WTC11 (cell line): ENCODE measurements at regions not wholly inside any gene's neighbourhood (a gene's known extent, or its start where the extent isn't known, plus 50 kb on each side); places are given as distances from the start of the nearest gene placed in this dataset.

ENCODE experiments used
- ATAC-seq: fragments of 200-7000 bp; cut with Tn5 transposase; 2 replicates; pipeline ENCODE4 v1.10.0; 2021; ENCODE audit warnings: mild to moderate bottlenecking, moderate library complexity
- CTCF ChIA-PET: fragments of 300-600 bp; sonication (Branson Sonifier 250); formaldehyde crosslinking; loops from one replicate; lab custom pipeline; 2021; ENCODE audit warnings: antibody characterized with exemption; lab: Charles Lee
- POLR2A ChIA-PET: fragments of 350-600 bp; sonication (Branson Sonifier 250); formaldehyde crosslinking; loops from one replicate; lab custom pipeline; 2021; ENCODE audit warnings: antibody characterized with exemption; lab: Charles Lee
- DNase-seq: peaks from one replicate; pipeline ENCODE4 v3.0.0; 2021; ENCODE audit warnings: low spot score
- H3K27ac Mint-ChIP-seq: 2 replicates; pipeline ENCODE4 v1.8.0; 2021; ENCODE audit warnings: mixed read lengths
- H3K27me3 Mint-ChIP-seq: 2 replicates; pipeline ENCODE4 v1.8.0; 2021; ENCODE audit warnings: low read depth, mild to moderate bottlenecking, moderate library complexity, mixed read lengths
- H3K36me3 Mint-ChIP-seq: 2 replicates; pipeline ENCODE4 v1.8.0; 2021; ENCODE audit warnings: mixed read lengths
- H3K4me1 Mint-ChIP-seq: 2 replicates; pipeline ENCODE4 v1.8.0; 2022; ENCODE audit warnings: mixed read lengths
- H3K4me3 Mint-ChIP-seq: 2 replicates; pipeline ENCODE4 v1.8.0; 2021; ENCODE audit warnings: mild to moderate bottlenecking, moderate library complexity, mixed read lengths
- H3K9me3 Mint-ChIP-seq: 2 replicates; pipeline ENCODE4 v1.8.0; 2021; ENCODE audit warnings: mixed read lengths
- ATF1 ChIP-seq: sonication (generic); formaldehyde crosslinking; IDR thresholded peaks from 2 replicates; pipeline ENCODE4 v1.8.1; 2023; ENCODE audit warnings: mild to moderate bottlenecking, moderate library complexity, missing genetic modification reagents
- ATF2 ChIP-seq: sonication (generic); formaldehyde crosslinking; IDR thresholded peaks from 2 replicates; pipeline ENCODE4 v1.8.1; 2022; ENCODE audit warnings: low read depth, missing genetic modification reagents, borderline replicate concordance
- CTCF ChIP-seq: fragments of 200-600 bp; IDR thresholded peaks from 2 replicates; pipeline ENCODE4 v1.8.0; 2022; ENCODE audit warnings: antibody characterized with exemption
- E2F1 ChIP-seq: sonication (generic); formaldehyde crosslinking; IDR thresholded peaks from 2 replicates; pipeline ENCODE4 v1.8.0; 2022; ENCODE audit warnings: mild to moderate bottlenecking, missing genetic modification reagents
- E2F4 ChIP-seq: sonication (generic); formaldehyde crosslinking; IDR thresholded peaks from 2 replicates; pipeline ENCODE4 v1.8.1; 2022; ENCODE audit warnings: low read depth, mild to moderate bottlenecking, moderate library complexity, missing genetic modification reagents, borderline replicate concordance
- EMX1 ChIP-seq: fragments of 250-450 bp; sonication (Bioruptor Pico); IDR thresholded peaks from 2 replicates; pipeline ENCODE4 v1.8.0; 2021; ENCODE audit warnings: mild to moderate bottlenecking
- ETV6 ChIP-seq: sonication (generic); formaldehyde crosslinking; IDR thresholded peaks from 2 replicates; pipeline ENCODE4 v1.8.1; 2022; ENCODE audit warnings: mild to moderate bottlenecking, missing genetic modification reagents
- GABPB1 ChIP-seq: sonication (generic); formaldehyde crosslinking; IDR thresholded peaks from 2 replicates; pipeline ENCODE4 v1.8.1; 2023; ENCODE audit warnings: mild to moderate bottlenecking, missing genetic modification reagents
- HMGA2 ChIP-seq: fragments of 250-450 bp; sonication (Bioruptor Pico); IDR thresholded peaks from 2 replicates; pipeline ENCODE4 v1.4.0; 2021; ENCODE audit warnings: mild to moderate bottlenecking, moderate library complexity
- HMGXB4 ChIP-seq: sonication (generic); formaldehyde crosslinking; IDR thresholded peaks from 2 replicates; pipeline ENCODE4 v1.8.1; 2023; ENCODE audit warnings: mild to moderate bottlenecking, moderate library complexity, missing genetic modification reagents
- IRF2 ChIP-seq: sonication (generic); formaldehyde crosslinking; IDR thresholded peaks from 2 replicates; pipeline ENCODE4 v1.8.0; 2022; ENCODE audit warnings: low read depth, missing genetic modification reagents, borderline replicate concordance
- NFATC4 ChIP-seq: fragments of 250-450 bp; sonication (Bioruptor Pico); IDR thresholded peaks from 2 replicates; pipeline ENCODE4 v1.9.0; 2021; ENCODE audit warnings: mild to moderate bottlenecking
- NFYB ChIP-seq: sonication (generic); formaldehyde crosslinking; conservative IDR thresholded peaks from 2 replicates; pipeline ENCODE4 v1.8.0; 2022; ENCODE audit warnings: low read depth, missing genetic modification reagents
- NR3C1 ChIP-seq: sonication (generic); formaldehyde crosslinking; conservative IDR thresholded peaks from 2 replicates; pipeline ENCODE4 v1.8.1; 2023; ENCODE audit warnings: low read depth, mild to moderate bottlenecking, missing genetic modification reagents
- RORB ChIP-seq: fragments of 250-450 bp; sonication (Bioruptor Pico); IDR thresholded peaks from 2 replicates; pipeline ENCODE4 v1.9.0; 2021; ENCODE audit warnings: mild to moderate bottlenecking
- TEAD4 ChIP-seq: sonication (generic); formaldehyde crosslinking; IDR thresholded peaks from 2 replicates; pipeline ENCODE4 v1.8.0; 2022; ENCODE audit warnings: mild to moderate bottlenecking, missing genetic modification reagents
- ZMAT4 ChIP-seq: fragments of 250-450 bp; sonication (Bioruptor Pico); IDR thresholded peaks from 2 replicates; pipeline ENCODE4 v1.9.0; 2021; ENCODE audit warnings: mild to moderate bottlenecking
- ZNF416 ChIP-seq: fragments of 250-450 bp; sonication (Bioruptor Pico); IDR thresholded peaks from 2 replicates; pipeline ENCODE4 v1.9.0; 2021; ENCODE audit warnings: mild to moderate bottlenecking, inconsistent platforms
- ZNF532 ChIP-seq: fragments of 250-450 bp; sonication (Bioruptor Pico); IDR thresholded peaks from 2 replicates; pipeline ENCODE4 v1.9.0; 2021; ENCODE audit warnings: mild to moderate bottlenecking, borderline replicate concordance
- ZNF671 ChIP-seq: fragments of 250-450 bp; sonication (Bioruptor Pico); IDR thresholded peaks from 2 replicates; pipeline ENCODE4 v1.8.0; 2021; ENCODE audit warnings: mild to moderate bottlenecking

GRCh38 chr6:8764733-8765132 is 329.4 kb upstream of the SLC35B3 start:
- Mint-ChIP-seq H3K4me1 (peaks cover 15% of the 10 kb centered on the region), H3K36me3 (peaks cover 2% of the 10 kb centered on the region; the same call in 1 of the 2 replicates), H3K27ac (no peak overlapping the region), H3K27me3 (no peaks in the 10 kb centered on the region), H3K4me3 (no peak overlapping the region), H3K9me3 (peaks cover 10% of the 10 kb centered on the region)
- POLR2A ChIA-PET = no interaction called here
- no peak for DNase-seq
- no peak for TF ChIP-seq NR3C1
- TF ChIP-seq RORB (CRISPR knock-in tag) = no peak
- TF ChIP-seq HMGXB4 (CRISPR knock-in tag) = no peak
- TF ChIP-seq NFATC4 (CRISPR knock-in tag) = no peak
- no peak for TF ChIP-seq TEAD4 (CRISPR knock-in tag)
- TF ChIP-seq E2F1 (CRISPR knock-in tag) = no peak
- TF ChIP-seq CTCF = no peak
- TF ChIP-seq ATF2 (CRISPR knock-in tag) = no peak
- no peak for TF ChIP-seq ETV6 (CRISPR knock-in tag)
- no peak for TF ChIP-seq NFYB
- no peak for TF ChIP-seq HMGA2 (CRISPR knock-in tag)
- no peak for TF ChIP-seq EMX1
- no peak for ATAC-seq
- CTCF ChIA-PET = no interaction called here

- peaks cover 19% of the 10 kb centered on the region for H3K4me1 Mint-ChIP-seq
- H3K36me3 Mint-ChIP-seq = peaks cover 2% of the 10 kb centered on the region; the same call in 1 of the 2 replicates
- ATAC-seq (no peak), DNase-seq (no peak)
- H3K9me3 Mint-ChIP-seq = peaks cover 10% of the 10 kb centered on the region
- no peaks in the 10 kb centered on the region for H3K27me3 Mint-ChIP-seq
- H3K27ac Mint-ChIP-seq = no peak overlapping the region
- POLR2A ChIA-PET = no interaction called here
- H3K4me3 Mint-ChIP-seq = no peak overlapping the region
- CTCF ChIA-PET = no interaction called here
- TF ChIP-seq ZNF416 (CRISPR knock-in tag) (no peak), ATF1 (CRISPR knock-in tag) (no peak), IRF2 (CRISPR knock-in tag) (no peak), ZNF671 (CRISPR knock-in tag) (no peak), CTCF (no peak), ZNF532 (CRISPR knock-in tag) (no peak), HMGXB4 (CRISPR knock-in tag) (no peak), TEAD4 (CRISPR knock-in tag) (no peak), E2F4 (no peak), GABPB1 (CRISPR knock-in tag) (no peak), ZMAT4 (CRISPR knock-in tag) (no peak)
These were observed 325.6 kb upstream of the SLC35B3 start for GRCh38 chr6:8760951-8761350.
